GM21360 (cell line): ENCODE measurements at regions not wholly inside any gene's neighbourhood (a gene's known extent, or its start where the extent isn't known, plus 50 kb on each side); places are given as distances from the start of the nearest gene placed in this dataset.

Source experiments
- ATAC-seq: cut with Tn5 transposase; IDR thresholded peaks from one replicate; pipeline ENCODE4 v1.9.1; 2021; ENCODE audit warnings: mild to moderate bottlenecking, moderate library complexity; ENCODE audit not compliant: unreplicated experiment

GRCh38 chr9:87437966-87438365 is 59.7 kb upstream of the DAPK1 start:
- ATAC-seq = no peak

- ATAC-seq = no peak
These were observed 56.4 kb upstream of the DAPK1 start for GRCh38 chr9:87441251-87441650.

- ATAC-seq = no peak
These were observed 55.2 kb upstream of the DAPK1 start for GRCh38 chr9:87442451-87442850.

- ATAC-seq = no peak
These were observed 54.7 kb upstream of the DAPK1 start for GRCh38 chr9:87443006-87443405.

GRCh38 chr9:87443461-87443860 is 54.2 kb upstream of the DAPK1 start:
- ATAC-seq = no peak

- ATAC-seq = peak; percentile 90
These were observed 52.0 kb upstream of the DAPK1 start for GRCh38 chr9:87445646-87446045.

GRCh38 chr9:87446527-87446926 is 51.1 kb upstream of the DAPK1 start:
- ATAC-seq = no peak

GRCh38 chr9:87447547-87448432 is 49.9 kb upstream of the DAPK1 start:
- ATAC-seq = no peak
